ENCODE measurements at regions not wholly inside any gene's neighbourhood (a gene's known extent, or its start where the extent isn't known, plus 50 kb on each side); places are given as distances from the start of the nearest gene placed in this dataset.

DNA sequence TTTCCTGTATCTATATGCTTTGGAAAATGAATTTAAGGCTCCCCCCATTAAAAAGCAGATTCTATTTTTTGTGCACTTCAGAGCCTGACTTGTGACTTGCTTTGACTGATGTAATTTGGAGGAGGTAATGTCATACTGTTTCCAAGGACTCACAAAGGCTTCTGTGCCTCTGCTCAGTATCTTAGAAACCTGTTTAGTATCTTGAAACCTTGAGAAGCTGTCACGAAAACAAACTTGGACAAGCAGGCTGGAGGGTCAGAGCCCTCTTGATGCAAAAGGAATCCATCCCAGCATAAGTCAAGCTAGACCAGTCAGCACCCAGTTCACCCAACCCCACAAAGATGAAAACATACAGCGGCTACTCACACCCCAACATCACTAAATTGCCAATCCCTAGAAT lies 560.0 kb upstream of the PCDH7 start:
- TF ChIP-seq CTCF (IDR thresholded peaks at IDR 0.05 in 4 of 5, conservative IDR thresholded peaks at IDR 0.05 in 1 of 5) (no peak), POLR2A (IDR thresholded peaks at IDR 0.05) (no peak)
